Transverse colon (tissue), 4 donors: ENCODE measurements at regions not wholly inside any gene's neighbourhood (a gene's known extent, or its start where the extent isn't known, plus 50 kb on each side); places are given as distances from the start of the nearest gene placed in this dataset.

Experiments
- DNase-seq: peaks from one replicate; pipeline ENCODE4 v3.0.0-alpha.2; 2019
- H3K27ac ChIP-seq, 4 donors: fragments of 200-600 bp; sonication (generic); 2 replicates each; pipeline ENCODE4 v1.5.1; 2016 to 2018; ENCODE audit warnings: inconsistent platforms in 4 of 4
- H3K27me3 ChIP-seq: fragments of 200-600 bp; sonication (generic); 2 replicates; pipeline ENCODE4 v1.5.1; 2017; ENCODE audit warnings: inconsistent platforms
- H3K36me3 ChIP-seq, 4 donors: fragments of 200-600 bp; sonication (generic); 2 replicates each; pipeline ENCODE4 v1.5.1; 2017 to 2019; ENCODE audit warnings: inconsistent platforms in 4 of 4
- H3K4me1 ChIP-seq, 4 donors: fragments of 200-600 bp; sonication (generic); 2 replicates each; pipeline ENCODE4 v1.5.1; 2017 to 2020; ENCODE audit warnings: inconsistent platforms in 4 of 4
- H3K4me3 ChIP-seq, 4 donors: fragments of 200-600 bp; sonication (generic); 1 replicate in 1 of 4; 2 replicates in 3 of 4; pipeline versions ENCODE4 v1.5.1 to v1.6.1; 2017 to 2019; ENCODE audit warnings: inconsistent platforms in 4 of 4
- H3K9me3 ChIP-seq, 2 donors: fragments of 200-600 bp; sonication (generic); 2 replicates each; pipeline ENCODE4 v1.5.1; 2017 to 2019; ENCODE audit warnings: inconsistent platforms in 2 of 2
- EP300 ChIP-seq: sonication (generic); formaldehyde crosslinking; IDR thresholded peaks from one replicate; pipeline ENCODE4 v1.6.1; 2017; ENCODE audit warnings: antibody characterized with exemption, low read depth
- POLR2A ChIP-seq: fragments of 450-650 bp; IDR thresholded peaks from one replicate; pipeline ENCODE4 v1.6.1; 2016; ENCODE audit warnings: antibody characterized with exemption, mild to moderate bottlenecking, moderate library complexity
- POLR2AphosphoS5 ChIP-seq, 3 donors: sonication (generic); formaldehyde crosslinking; IDR thresholded peaks; one replicate each; pipeline ENCODE4 v1.6.1; 2016; ENCODE audit warnings: antibody characterized with exemption in 3 of 3
- WGBS, 2 donors: methylation state at CpG; one replicate each; pipeline ENCODE4 v1.1.5; 2018; ENCODE audit warnings: low coverage in 1 of 2; 5-methylcytosine and 5-hydroxymethylcytosine counted together
- in situ Hi-C, 4 donors: fragments of 200-750 bp; cut with MboI; loops; one replicate each; pipeline versions ENCODE4 v1.15.0 to v1.15.1; 2017; ENCODE audit warnings: low sequenced_read_pairs in 3 of 4, low pct_ligation_motif_present in 1 of 4, low pct_unique_long_range_greater_than_20kb in 1 of 4
- intact Hi-C: fragments of 100-400 bp; cut with DNase I; formaldehyde crosslinking; loops from one replicate; pipeline ENCODE4 v1.15.1; 2023; ENCODE audit warnings: low total_unique reads
- TF ChIP-seq, protein P1 (sequence below), 5 experiments: fragments of 200-600 bp in 3 of 5; fragments of 450-650 bp in 2 of 5; sonication (generic) in 3 of 5; IDR thresholded peaks; 1 replicate in 2 of 5; 2 replicates in 3 of 5; pipeline ENCODE4 v1.5.1; 2016 to 2017; ENCODE audit warnings: antibody characterized with exemption in 5 of 5, inconsistent platforms in 3 of 5, mild to moderate bottlenecking in 2 of 5, moderate library complexity in 1 of 5

DNA sequence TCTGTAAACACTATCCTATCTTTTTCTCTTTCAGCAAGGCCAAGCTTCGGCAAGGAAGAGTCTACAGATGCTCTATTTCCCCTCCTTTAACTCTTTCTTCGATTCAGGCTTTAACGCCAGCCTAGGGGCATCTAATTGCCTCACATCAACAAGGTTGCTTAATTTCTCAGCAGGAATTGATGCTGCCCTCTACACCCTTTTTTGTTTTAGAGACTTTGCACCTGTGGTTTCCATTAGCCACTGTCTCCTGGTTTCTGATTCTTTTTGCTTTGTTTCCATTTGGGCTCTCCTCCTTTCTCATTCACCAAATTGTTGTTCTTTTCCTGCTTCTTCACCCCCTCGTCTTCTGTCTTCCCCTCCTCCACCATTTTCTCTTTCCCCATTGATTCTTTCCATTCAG, 202.4 kb upstream of the HMCN1 start:
- TF ChIP-seq EP300 (no peak), POLR2A (no peak), POLR2AphosphoS5 (IDR thresholded peaks at IDR 0.05) (no peak)
- WGBS, 2 donors = 85 to 88% methylated on average over 4 of the region's 4 CpGs
- in situ Hi-C loops = no loop called here
- Histone ChIP-seq H3K27me3 (no peaks in the 10 kb centered on the region), H3K27ac (no peak overlapping the region), H3K4me3 (no peak overlapping the region), H3K4me1 (peaks cover 0 to 31% (median 3%) of the 10 kb centered on the region in 4 donors), H3K36me3 (no peaks in the 10 kb centered on the region), H3K9me3 (no peaks in the 10 kb centered on the region)
- no peak for DNase-seq
- intact Hi-C loops = no loop called here

DNA sequence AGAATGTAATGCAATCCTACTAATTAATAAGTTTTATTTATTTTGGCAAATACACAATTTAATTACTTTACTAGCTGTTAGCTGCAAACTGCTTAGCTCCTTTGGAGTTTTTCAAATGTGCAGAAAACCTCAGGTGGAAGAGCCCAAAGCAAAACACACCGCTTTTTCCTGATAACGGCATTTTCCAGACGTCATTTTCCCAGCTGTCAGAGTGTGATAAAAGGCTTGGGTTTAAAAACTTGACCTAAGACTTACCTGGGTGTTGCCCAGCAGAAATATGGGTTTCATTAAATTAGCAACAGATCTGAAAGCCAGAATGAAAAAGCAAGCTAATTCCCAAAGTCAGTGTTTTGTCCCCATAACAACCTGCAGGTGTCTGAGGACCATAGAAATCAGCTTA, 204.0 kb upstream of the HMCN1 start:
- no peak for DNase-seq
- no peaks in the 10 kb centered on the region for H3K9me3 ChIP-seq
- no peaks in the 10 kb centered on the region for H3K27me3 ChIP-seq
- H3K4me3 ChIP-seq = no peak overlapping the region
- H3K4me1 ChIP-seq = peaks cover 0 to 30% (median 3%) of the 10 kb centered on the region in 4 donors
- TF ChIP-seq POLR2AphosphoS5 (IDR thresholded peaks at IDR 0.05) (no peak), EP300 (no peak), POLR2A (no peak)
- TF ChIP-seq, protein P1, sequence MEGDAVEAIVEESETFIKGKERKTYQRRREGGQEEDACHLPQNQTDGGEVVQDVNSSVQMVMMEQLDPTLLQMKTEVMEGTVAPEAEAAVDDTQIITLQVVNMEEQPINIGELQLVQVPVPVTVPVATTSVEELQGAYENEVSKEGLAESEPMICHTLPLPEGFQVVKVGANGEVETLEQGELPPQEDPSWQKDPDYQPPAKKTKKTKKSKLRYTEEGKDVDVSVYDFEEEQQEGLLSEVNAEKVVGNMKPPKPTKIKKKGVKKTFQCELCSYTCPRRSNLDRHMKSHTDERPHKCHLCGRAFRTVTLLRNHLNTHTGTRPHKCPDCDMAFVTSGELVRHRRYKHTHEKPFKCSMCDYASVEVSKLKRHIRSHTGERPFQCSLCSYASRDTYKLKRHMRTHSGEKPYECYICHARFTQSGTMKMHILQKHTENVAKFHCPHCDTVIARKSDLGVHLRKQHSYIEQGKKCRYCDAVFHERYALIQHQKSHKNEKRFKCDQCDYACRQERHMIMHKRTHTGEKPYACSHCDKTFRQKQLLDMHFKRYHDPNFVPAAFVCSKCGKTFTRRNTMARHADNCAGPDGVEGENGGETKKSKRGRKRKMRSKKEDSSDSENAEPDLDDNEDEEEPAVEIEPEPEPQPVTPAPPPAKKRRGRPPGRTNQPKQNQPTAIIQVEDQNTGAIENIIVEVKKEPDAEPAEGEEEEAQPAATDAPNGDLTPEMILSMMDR (IDR thresholded peaks at IDR 0.05) = no peak
- in situ Hi-C loops = no loop called here
- intact Hi-C loops = no loop called here
- 52 to 64% methylated on average over 3 of the region's 3 CpGs for WGBS, 2 donors
- no peak overlapping the region for H3K27ac ChIP-seq
- H3K36me3 ChIP-seq = no peaks in the 10 kb centered on the region

DNA sequence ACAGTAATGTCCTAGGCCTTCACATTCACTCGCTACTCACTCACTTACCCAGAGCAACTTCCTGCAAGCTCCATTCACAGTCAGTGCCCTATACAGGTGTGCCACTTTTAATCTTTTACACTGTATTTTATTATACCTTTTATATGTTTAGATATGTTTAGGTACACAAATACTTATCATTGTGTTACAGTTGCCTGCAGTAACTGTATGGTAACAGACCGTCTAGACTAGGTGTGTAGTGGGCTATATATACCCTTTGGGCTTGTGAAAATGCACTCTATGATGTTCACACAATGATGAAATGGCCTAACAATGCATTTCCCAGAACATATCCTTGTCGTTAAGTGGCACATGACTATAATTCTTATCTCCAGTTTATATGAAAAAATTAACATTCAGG, 204.5 kb upstream of the HMCN1 start:
- WGBS, 2 donors = 49 to 54% methylated on average over 2 to 3 of the region's 3 CpGs
- no peak for DNase-seq
- Histone ChIP-seq H3K4me3 (no peak overlapping the region), H3K4me1 (peaks cover 0 to 24% (median 1%) of the 10 kb centered on the region in 4 donors), H3K36me3 (no peaks in the 10 kb centered on the region), H3K27me3 (no peaks in the 10 kb centered on the region), H3K27ac (no peak overlapping the region), H3K9me3 (no peaks in the 10 kb centered on the region)
- in situ Hi-C loops = no loop called here
- TF ChIP-seq EP300 = peak; percentile 14
- TF ChIP-seq, protein P1 (IDR thresholded peaks at IDR 0.05) = no peak
- TF ChIP-seq POLR2A = peak; percentile 32
- peak in 2 of 3 donors; percentile 25 to 38 for TF ChIP-seq POLR2AphosphoS5 (IDR thresholded peaks at IDR 0.05)
- intact Hi-C loops = no loop called here

DNA sequence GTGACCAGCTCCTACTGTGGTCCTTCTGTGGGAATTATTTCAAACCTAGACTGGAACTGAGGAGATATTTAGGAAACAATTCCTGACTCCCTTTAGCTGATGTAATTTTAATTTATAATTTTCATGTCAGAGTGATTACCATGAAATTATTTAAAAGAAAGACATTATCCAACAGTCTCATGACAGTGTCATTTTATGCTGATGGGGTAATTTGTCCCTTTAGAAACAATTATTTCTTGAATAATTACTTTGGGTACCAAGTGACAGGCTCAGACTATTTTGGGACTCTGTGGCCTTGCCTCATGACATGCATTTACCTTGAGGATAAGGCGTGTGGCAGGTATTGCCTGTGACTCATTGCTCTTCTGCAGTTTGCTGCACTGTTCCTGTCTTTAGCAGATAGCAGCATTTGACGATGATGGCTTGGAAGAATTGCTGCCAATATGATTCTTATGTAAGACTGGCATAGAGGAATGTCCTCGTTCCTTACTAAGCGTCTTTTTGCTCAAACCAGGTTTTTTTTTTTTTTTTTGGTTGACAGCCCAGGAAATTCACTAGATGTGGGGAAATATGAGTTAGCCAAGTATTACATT, 206.0 kb upstream of the HMCN1 start:
- Histone ChIP-seq H3K27ac (no peak overlapping the region), H3K4me3 (no peak overlapping the region), H3K9me3 (no peaks in the 10 kb centered on the region), H3K4me1 (peaks cover 0 to 13% (median 1%) of the 10 kb centered on the region in 4 donors), H3K27me3 (no peaks in the 10 kb centered on the region), H3K36me3 (no peaks in the 10 kb centered on the region)
- TF ChIP-seq, protein P1 (IDR thresholded peaks at IDR 0.05) = no peak
- TF ChIP-seq POLR2AphosphoS5 (IDR thresholded peaks at IDR 0.05) (no peak), POLR2A (no peak), EP300 (no peak)
- no peak for DNase-seq
- in situ Hi-C loops = no loop called here
- 81 to 97% methylated on average over 4 of the region's 4 CpGs for WGBS, 2 donors
- intact Hi-C loops = no loop called here
